ENCODE measurements at regions not wholly inside any gene's neighbourhood (a gene's known extent, or its start where the extent isn't known, plus 50 kb on each side); places are given as distances from the start of the nearest gene placed in this dataset.

DNA sequence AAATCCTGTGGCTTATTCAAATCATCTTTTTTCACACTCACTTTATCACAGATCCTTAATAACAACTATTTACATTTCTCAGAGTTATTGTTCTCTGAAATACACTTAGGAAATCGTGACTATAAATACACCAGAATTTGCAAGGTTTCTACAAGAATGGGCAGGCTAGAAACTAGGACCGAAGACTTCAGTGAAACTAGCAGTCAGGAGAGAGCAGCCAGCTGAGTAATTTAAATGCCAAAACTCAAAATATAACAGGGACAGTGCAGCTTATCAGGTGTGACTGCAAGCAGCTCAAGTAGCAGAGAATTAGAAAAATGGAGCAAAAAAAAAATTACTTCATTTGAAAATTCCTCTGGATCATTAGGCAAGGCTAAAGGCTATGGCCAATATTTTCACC, 719.3 kb upstream of the ZNF608 start:
- Histone ChIP-seq H3K27me3 (no peaks in the 10 kb centered on the region), H3K36me3 (no peaks in the 10 kb centered on the region), H3K4me3 (no peak overlapping the region), H3K4me1 (no peaks in the 10 kb centered on the region), H3K9me3 (no peaks in the 10 kb centered on the region), H3K27ac (no peak overlapping the region)
- TF ChIP-seq, protein P1, sequence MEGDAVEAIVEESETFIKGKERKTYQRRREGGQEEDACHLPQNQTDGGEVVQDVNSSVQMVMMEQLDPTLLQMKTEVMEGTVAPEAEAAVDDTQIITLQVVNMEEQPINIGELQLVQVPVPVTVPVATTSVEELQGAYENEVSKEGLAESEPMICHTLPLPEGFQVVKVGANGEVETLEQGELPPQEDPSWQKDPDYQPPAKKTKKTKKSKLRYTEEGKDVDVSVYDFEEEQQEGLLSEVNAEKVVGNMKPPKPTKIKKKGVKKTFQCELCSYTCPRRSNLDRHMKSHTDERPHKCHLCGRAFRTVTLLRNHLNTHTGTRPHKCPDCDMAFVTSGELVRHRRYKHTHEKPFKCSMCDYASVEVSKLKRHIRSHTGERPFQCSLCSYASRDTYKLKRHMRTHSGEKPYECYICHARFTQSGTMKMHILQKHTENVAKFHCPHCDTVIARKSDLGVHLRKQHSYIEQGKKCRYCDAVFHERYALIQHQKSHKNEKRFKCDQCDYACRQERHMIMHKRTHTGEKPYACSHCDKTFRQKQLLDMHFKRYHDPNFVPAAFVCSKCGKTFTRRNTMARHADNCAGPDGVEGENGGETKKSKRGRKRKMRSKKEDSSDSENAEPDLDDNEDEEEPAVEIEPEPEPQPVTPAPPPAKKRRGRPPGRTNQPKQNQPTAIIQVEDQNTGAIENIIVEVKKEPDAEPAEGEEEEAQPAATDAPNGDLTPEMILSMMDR (IDR thresholded peaks at IDR 0.05), result no peak
- TF ChIP-seq EP300 (IDR thresholded peaks at IDR 0.05; ENCODE audit: low read depth) (no peak), POLR2A (IDR thresholded peaks at IDR 0.05) (no peak), POLR2AphosphoS5 (IDR thresholded peaks at IDR 0.05) (no peak)
- WGBS, 2 donors (ENCODE audit: low coverage in 1 of 2), result 58 to 64% methylated on average over 2 of the region's 2 CpGs
- DNase-seq, result no peak
- intact Hi-C loops (cut with DNase I; ENCODE audit: low total_unique reads), result no loop called here
- in situ Hi-C loops (cut with MboI; ENCODE audit: low pct_ligation_motif_present in 1 of 4, low pct_unique_long_range_greater_than_20kb in 1 of 4, low sequenced_read_pairs in 3 of 4), result no loop called here

DNA sequence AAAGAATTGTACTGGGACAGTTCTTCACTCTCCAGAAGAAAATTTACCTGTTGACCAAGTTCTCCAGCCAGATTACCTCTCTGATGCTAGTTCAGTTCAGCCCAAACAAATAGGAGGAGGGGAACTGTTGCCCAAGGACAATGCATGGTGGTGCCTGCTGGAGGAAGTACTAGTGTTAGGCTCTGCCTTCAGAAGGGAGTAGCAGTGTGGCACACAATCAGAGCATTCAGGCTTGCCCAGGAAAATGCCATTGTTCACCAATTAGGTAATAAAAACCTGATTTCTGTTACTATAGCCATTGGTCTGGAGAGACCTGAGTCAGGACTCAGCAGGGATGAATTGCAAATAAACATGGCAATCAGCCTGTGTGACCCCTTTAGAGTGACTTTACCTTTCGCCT, 720.8 kb upstream of the ZNF608 start:
- no peaks in the 10 kb centered on the region for H3K9me3 ChIP-seq
- no peak for DNase-seq
- TF ChIP-seq EP300 (IDR thresholded peaks at IDR 0.05; ENCODE audit: low read depth), result no peak
- no peak overlapping the region for H3K27ac ChIP-seq
- 88 to 94% methylated on average over 1 of the region's 1 CpG for WGBS, 2 donors (ENCODE audit: low coverage in 1 of 2)
- H3K4me3 ChIP-seq, result no peak overlapping the region
- H3K4me1 ChIP-seq, result no peaks in the 10 kb centered on the region
- intact Hi-C loops (cut with DNase I; ENCODE audit: low total_unique reads) (no loop called here), in situ Hi-C loops (cut with MboI; ENCODE audit: low pct_ligation_motif_present in 1 of 4, low pct_unique_long_range_greater_than_20kb in 1 of 4, low sequenced_read_pairs in 3 of 4) (no loop called here)
- no peaks in the 10 kb centered on the region for H3K36me3 ChIP-seq
- no peaks in the 10 kb centered on the region for H3K27me3 ChIP-seq

- Histone ChIP-seq H3K27ac (no peak overlapping the region), H3K36me3 (no peaks in the 10 kb centered on the region), H3K4me3 (no peak overlapping the region), H3K27me3 (no peaks in the 10 kb centered on the region), H3K9me3 (no peaks in the 10 kb centered on the region), H3K4me1 (no peaks in the 10 kb centered on the region)
- no peak for DNase-seq
- intact Hi-C loops (cut with DNase I; ENCODE audit: low total_unique reads) (no loop called here), in situ Hi-C loops (cut with MboI; ENCODE audit: low pct_ligation_motif_present in 1 of 4, low pct_unique_long_range_greater_than_20kb in 1 of 4, low sequenced_read_pairs in 3 of 4) (no loop called here)
- TF ChIP-seq POLR2A (IDR thresholded peaks at IDR 0.05) (no peak), POLR2AphosphoS5 (IDR thresholded peaks at IDR 0.05) (no peak), EP300 (IDR thresholded peaks at IDR 0.05; ENCODE audit: low read depth) (no peak)
- TF ChIP-seq, protein P1 (IDR thresholded peaks at IDR 0.05), result no peak
- 65 to 73% methylated on average over 2 of the region's 2 CpGs for WGBS, 2 donors (ENCODE audit: low coverage in 1 of 2)
Observed at GRCh38 chr5:125470280-125470902, 724.0 kb upstream of the ZNF608 start.

GRCh38 chr5:125476901-125477585, 730.6 kb upstream of the ZNF608 start:
- Histone ChIP-seq H3K4me1 (peaks cover 0 to 6% (median 2%) of the 10 kb centered on the region in 4 donors), H3K27ac (no peak overlapping the region), H3K9me3 (no peaks in the 10 kb centered on the region), H3K27me3 (no peaks in the 10 kb centered on the region), H3K36me3 (no peaks in the 10 kb centered on the region), H3K4me3 (no peak overlapping the region)
- in situ Hi-C loops (cut with MboI; ENCODE audit: low pct_ligation_motif_present in 1 of 4, low pct_unique_long_range_greater_than_20kb in 1 of 4, low sequenced_read_pairs in 3 of 4) (no loop called here), intact Hi-C loops (cut with DNase I; ENCODE audit: low total_unique reads) (no loop called here)
- TF ChIP-seq POLR2AphosphoS5 (IDR thresholded peaks at IDR 0.05), result no peak
- TF ChIP-seq POLR2A (IDR thresholded peaks at IDR 0.05), result no peak
- TF ChIP-seq, protein P1 (IDR thresholded peaks at IDR 0.05), result no peak
- no peak for TF ChIP-seq EP300 (IDR thresholded peaks at IDR 0.05; ENCODE audit: low read depth)
- no peak for DNase-seq
- WGBS, 2 donors (ENCODE audit: low coverage in 1 of 2), result 79 to 91% methylated on average over 3 of the region's 3 CpGs
